SIG-M5 (cell line): ENCODE measurements at regions not wholly inside any gene's neighbourhood (a gene's known extent, or its start where the extent isn't known, plus 50 kb on each side); places are given as distances from the start of the nearest gene placed in this dataset.

Source experiments
- DNase-seq: peaks from one replicate; lab custom pipeline; 2025; lab: John Stamatoyannopoulos, UW

DNA sequence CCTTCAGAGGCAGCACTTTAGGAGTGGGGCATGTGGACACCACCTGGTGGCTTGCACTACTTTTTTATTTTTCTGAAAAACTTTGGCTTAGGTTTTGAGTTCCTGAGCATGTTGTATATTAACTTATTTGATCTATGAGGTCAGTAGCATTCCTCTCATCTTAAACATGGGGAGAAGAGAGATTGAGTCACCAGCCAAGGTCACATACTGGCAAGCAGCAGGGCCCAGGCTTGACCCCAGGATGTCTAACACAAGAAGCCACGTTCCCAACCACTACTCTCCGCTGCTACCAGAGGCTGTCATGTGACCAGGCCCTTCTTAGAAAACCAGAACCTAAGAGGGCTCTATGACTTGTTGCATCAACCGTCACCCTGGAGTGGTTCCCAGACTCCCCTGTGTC, 210.3 kb upstream of the GPR26 start:
- DNase-seq, result no peak

- no peak for DNase-seq
Measured at GRCh38 chr10:123458933-123459332, 207.2 kb upstream of the GPR26 start.

GRCh38 chr10:123459371-123460091, 206.6 kb upstream of the GPR26 start:
- DNase-seq, result no peak

- no peak for DNase-seq
Measured at GRCh38 chr10:123462246-123462645, 203.9 kb upstream of the GPR26 start.

GRCh38 chr10:123462756-123463155, 203.4 kb upstream of the GPR26 start:
- DNase-seq, result no peak

DNA sequence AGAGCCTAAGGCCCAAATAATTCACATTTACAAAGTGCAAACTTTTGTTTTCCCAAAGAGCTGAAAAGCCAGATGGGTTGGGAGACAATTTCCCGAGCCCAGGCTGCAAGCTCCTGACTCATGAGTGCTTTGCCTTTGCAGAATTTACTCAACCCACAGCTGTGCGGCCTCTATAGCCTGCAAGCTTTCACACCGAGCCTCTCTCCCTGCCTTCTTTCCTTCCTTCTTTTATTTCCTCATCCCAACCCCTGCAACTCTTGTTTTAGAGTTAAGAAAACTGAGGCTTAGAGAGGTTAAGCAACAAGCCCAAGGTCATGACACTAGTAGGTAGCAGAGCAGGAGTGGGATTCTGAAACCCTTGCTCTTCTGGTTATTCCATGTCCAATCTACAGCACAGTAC, 203.0 kb upstream of the GPR26 start:
- no peak for DNase-seq

DNA sequence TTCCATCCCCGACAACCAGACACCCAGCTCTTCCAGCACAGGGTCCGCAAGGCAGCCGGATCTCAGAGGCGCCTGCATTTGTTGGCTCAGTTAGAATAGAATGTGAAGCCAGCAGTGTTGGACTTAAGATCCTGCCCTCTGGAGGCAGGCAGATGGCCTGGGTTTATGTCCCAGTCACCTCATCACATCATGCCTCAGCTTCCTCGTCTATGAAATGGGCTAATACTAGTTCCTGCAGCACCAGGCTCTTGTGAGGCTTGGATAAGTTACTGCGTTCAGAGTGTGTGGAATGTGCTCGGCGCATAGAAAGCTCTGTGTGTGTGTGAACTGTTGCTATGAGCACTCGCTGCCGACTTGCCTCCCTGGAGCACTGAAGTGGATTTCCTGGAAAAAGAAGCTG, 202.5 kb upstream of the GPR26 start:
- no peak for DNase-seq

GRCh38 chr10:123464430-123465323, 201.5 kb upstream of the GPR26 start:
- no peak for DNase-seq

- DNase-seq, result no peak
Measured at GRCh38 chr10:123470336-123470921, 195.7 kb upstream of the GPR26 start.

DNA sequence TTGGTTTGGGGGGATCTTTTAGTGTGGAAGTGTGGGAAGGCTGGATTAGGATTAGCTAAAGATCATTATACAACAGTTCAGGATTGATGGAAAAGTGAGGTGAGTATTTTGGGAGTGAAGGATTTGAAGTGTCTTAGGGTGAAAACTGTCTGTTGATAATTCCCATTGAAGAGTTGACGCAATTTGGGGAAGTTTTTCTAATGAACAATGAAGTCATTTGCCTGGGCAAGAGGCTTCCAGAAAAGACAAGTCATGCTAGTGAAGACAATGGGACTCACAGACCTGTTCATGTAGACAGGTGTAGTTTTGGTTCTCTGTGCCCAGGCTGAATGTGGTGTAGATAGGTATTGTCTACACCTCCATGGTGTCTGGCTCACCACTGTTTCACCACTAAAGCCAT, 194.3 kb upstream of the GPR26 start:
- DNase-seq, result no peak

- DNase-seq, result no peak
Measured at GRCh38 chr10:123472606-123473005, 193.5 kb upstream of the GPR26 start.

GRCh38 chr10:123474700-123475099, 191.5 kb upstream of the GPR26 start:
- no peak for DNase-seq

DNA sequence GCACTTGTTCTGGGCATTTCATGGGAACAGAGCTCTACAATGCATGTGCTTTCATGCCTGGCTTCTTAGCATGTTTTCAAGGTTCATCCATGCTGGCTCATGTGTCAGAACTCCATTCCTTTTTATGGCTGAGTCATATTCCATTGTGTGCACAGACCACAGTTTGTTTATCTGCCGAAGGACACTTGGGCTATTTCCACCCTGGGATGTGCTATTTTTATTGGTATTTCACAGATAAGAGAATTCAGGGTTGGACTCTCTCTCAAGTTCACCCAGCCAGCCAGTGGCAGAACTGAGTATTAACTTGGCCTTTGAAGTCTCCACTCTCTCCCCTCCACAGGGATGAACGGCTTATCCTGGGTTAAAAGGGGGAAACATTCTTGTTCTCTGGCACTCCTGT, 190.7 kb upstream of the GPR26 start:
- no peak for DNase-seq

DNA sequence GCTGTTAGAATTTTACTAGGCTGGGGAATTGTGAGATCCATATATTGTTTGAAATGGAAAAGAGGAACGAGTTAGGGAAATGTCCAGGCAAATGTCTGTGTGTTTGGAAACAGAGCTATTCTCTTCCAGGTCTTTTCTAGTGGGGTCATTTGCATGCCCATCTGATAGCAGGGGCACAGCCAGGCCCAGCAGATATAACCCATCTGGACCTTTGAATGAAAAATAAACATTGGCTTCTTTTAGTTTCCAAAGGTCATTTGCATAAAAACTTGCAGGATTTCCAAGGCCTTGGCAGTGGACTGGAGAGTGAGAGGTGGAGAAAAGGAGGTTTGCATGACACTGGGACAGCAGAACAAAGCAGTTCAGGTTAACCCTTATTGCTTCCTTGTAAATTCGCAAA, 188.0 kb upstream of the GPR26 start:
- no peak for DNase-seq

DNA sequence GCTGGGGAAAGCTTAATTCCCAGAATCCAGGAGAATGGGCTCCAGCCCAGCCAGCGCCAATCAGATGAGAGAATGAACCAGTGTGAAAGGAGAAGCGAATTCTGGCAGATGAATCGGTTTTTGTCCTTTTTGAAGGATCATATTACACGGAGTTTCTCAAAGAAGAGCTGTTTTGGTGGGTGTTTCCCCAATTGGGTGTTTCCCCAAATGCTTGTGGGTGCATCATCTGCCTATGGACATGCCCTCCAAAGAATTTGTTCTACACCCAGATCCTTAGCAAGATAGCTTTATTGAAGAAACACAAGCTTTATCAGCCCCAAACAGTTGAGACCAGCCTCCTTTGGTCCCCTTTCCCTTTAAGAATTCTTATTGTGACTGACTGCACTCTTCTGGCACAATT, 186.5 kb upstream of the GPR26 start:
- no peak for DNase-seq

- no peak for DNase-seq
Measured at GRCh38 chr10:123480344-123480743, 185.8 kb upstream of the GPR26 start.

DNA sequence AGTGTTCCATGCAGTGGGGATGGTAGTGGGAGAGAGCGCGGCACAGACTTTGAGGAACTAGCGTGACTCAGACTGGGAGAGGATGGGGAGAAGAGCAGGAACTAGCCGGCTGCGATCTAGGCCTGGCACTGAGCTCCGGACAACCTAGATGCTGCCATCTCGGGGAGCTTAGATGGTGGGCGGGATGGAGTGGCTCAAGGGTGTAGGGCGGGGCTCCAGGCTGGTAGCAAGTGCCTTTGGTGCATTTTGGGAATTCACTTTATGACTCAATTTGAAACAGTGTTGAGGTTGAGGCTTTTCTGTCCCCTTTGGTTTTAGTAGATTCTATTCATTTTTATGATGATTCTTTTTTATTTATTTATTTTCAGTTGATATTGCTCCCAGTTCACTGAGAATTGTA, 185.3 kb upstream of the GPR26 start:
- DNase-seq, result no peak

GRCh38 chr10:123484722-123485121, 181.4 kb upstream of the GPR26 start:
- no peak for DNase-seq

DNA sequence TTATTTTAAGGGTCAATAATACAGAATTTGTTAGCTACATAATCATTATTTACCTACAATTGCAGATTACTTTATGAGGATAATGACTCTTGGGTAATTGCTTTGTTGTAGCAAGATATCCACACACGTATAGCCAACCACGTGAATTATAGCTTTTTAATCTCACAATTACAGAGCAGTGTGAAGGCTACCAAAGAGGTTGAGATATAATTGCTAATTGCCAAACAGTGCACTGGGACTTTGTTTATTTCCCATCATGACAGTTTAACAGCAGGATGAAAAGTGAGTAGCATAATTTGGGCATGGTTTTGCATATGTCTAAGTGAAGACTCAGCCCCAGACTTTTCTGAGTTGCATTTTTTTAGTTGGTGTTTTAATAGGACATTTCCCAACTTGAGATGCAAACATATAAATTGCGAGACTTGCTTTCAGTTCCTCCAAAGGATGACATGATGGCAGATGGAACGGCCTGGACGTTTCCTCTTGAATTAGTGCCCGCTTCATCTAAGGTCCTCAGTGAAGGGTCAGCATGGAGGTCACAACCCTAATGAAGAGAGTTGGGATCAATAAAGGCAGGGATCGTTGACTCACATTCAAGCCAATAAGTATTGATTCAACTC, 180.7 kb upstream of the GPR26 start:
- no peak for DNase-seq

- no peak for DNase-seq
Measured at GRCh38 chr10:123488436-123488835, 177.7 kb upstream of the GPR26 start.

GRCh38 chr10:123491364-123491763, 174.8 kb upstream of the GPR26 start:
- DNase-seq, result no peak

- DNase-seq, result no peak
Measured at GRCh38 chr10:123492016-123492415, 174.1 kb upstream of the GPR26 start.
